ENCODE measurements at regions not wholly inside any gene's neighbourhood (a gene's known extent, or its start where the extent isn't known, plus 50 kb on each side); places are given as distances from the start of the nearest gene placed in this dataset.

DNA sequence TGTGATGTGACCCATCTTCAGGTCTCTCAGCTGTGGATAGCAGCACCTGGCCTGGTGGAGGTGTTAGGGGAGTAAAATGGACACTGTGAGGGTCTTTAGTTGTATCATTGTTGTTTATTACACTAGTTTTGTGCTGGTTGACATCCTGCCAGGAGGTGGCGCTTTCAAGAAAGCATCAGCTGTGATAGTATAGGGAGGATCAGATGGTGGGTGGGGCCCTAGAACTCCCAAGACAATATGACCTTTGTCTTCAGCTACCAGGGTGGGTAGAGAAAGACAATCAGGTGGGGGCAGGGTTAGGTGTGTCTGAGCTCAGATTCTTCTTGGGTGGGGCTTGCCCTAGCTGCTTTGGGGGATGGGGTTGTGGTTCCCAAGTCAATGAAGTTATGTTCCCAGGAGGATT lies 162.8 kb downstream of the PPP1R2C start:
- Histone ChIP-seq H3K9me3 (ENCODE audit: low read length) (peaks cover 22% of the 10 kb centered on the region), H3K9me2 (replicated peaks; ENCODE audit: insufficient read depth, low read length) (no peaks in the 10 kb centered on the region), H3K36me3 (ENCODE audit: insufficient read depth, low read length) (no peaks in the 10 kb centered on the region), H2AFZ (ENCODE audit: low read length) (no peak overlapping the region), H3K27ac (ENCODE audit: low read length) (no peak overlapping the region), H3K4me1 (ENCODE audit: low read length) (no peaks in the 10 kb centered on the region), H3K79me2 (ENCODE audit: low read length) (no peaks in the 10 kb centered on the region), H3K27me3 (ENCODE audit: low read length) (no peaks in the 10 kb centered on the region), H4K20me1 (ENCODE audit: insufficient read depth, low read depth, low read length) (no peaks in the 10 kb centered on the region), H3K4me2 (ENCODE audit: low read depth, low read length, poor library complexity, severe bottlenecking) (no peak overlapping the region), H3K4me3 (ENCODE audit: low read length) (no peak overlapping the region), H3K9ac (ENCODE audit: low read length) (no peak overlapping the region)
- DNase-seq, result peak; percentile 42

DNA sequence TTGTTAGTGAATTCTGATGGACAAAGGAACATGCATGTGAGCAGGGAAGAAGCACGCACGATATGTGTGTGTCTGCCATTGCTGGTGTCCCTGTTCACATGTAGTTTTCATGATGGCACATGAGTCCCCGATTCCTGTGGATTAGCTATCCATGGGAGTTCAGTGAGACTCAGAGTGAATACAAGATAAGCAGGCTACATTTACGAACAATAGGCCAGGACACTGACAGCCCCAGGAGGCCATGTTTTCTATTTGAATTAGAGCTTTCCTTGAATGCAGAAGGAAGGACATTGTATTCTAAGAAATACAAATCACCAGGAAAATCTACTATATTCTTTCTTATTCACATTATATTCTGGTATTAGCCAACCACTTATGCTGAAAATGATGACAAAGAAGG lies 171.4 kb downstream of the PPP1R2C start:
- H3K36me3 ChIP-seq (ENCODE audit: insufficient read depth, low read length), result no peaks in the 10 kb centered on the region

DNA sequence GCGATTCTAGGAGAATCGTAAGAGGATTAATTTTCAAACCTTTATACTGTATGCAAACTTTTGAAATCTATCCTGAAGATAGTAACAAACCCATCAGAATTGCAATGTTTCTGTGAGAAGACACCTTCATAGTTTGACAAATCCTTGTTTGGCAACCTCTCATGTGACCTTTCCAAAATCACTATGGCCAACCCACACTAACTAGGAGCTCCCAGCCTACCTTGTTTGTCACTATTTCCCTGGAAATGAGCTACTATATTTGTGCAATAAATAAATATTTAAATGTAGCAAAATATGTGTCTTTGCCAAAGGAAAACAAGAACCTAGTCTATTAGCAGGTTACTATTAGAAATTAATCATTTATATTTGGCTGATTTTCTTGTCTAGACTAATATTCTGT lies 173.7 kb downstream of the PPP1R2C start:
- Histone ChIP-seq H3K9ac (ENCODE audit: low read length) (no peak overlapping the region), H3K79me2 (ENCODE audit: low read length) (no peaks in the 10 kb centered on the region), H3K4me3 (ENCODE audit: low read length) (no peak overlapping the region), H3K36me3 (ENCODE audit: insufficient read depth, low read length) (no peaks in the 10 kb centered on the region), H3K4me1 (ENCODE audit: low read length) (no peaks in the 10 kb centered on the region), H3K9me2 (replicated peaks; ENCODE audit: insufficient read depth, low read length) (no peaks in the 10 kb centered on the region), H4K20me1 (ENCODE audit: insufficient read depth, low read depth, low read length) (no peaks in the 10 kb centered on the region), H3K4me2 (ENCODE audit: low read depth, low read length, poor library complexity, severe bottlenecking) (no peak overlapping the region), H3K27ac (ENCODE audit: low read length) (no peak overlapping the region), H3K27me3 (ENCODE audit: low read length) (no peaks in the 10 kb centered on the region), H2AFZ (ENCODE audit: low read length) (no peak overlapping the region), H3K9me3 (ENCODE audit: low read length) (peaks cover 14% of the 10 kb centered on the region)
- no peak for DNase-seq

More for the DNA sequence above, 171.4 kb downstream of the PPP1R2C start:
- H2AFZ ChIP-seq (ENCODE audit: low read length), result no peak overlapping the region
- no peak overlapping the region for H3K27ac ChIP-seq (ENCODE audit: low read length)
- H3K9me2 ChIP-seq (replicated peaks; ENCODE audit: insufficient read depth, low read length), result no peaks in the 10 kb centered on the region
- no peak overlapping the region for H3K9ac ChIP-seq (ENCODE audit: low read length)
- no peaks in the 10 kb centered on the region for H4K20me1 ChIP-seq (ENCODE audit: insufficient read depth, low read depth, low read length)
- DNase-seq, result no peak
- no peak overlapping the region for H3K4me2 ChIP-seq (ENCODE audit: low read depth, low read length, poor library complexity, severe bottlenecking)
- no peaks in the 10 kb centered on the region for H3K27me3 ChIP-seq (ENCODE audit: low read length)
- H3K9me3 ChIP-seq (ENCODE audit: low read length), result peaks cover 12% of the 10 kb centered on the region
- H3K4me3 ChIP-seq (ENCODE audit: low read length), result no peak overlapping the region
- no peaks in the 10 kb centered on the region for H3K79me2 ChIP-seq (ENCODE audit: low read length)
- no peaks in the 10 kb centered on the region for H3K4me1 ChIP-seq (ENCODE audit: low read length)

DNA sequence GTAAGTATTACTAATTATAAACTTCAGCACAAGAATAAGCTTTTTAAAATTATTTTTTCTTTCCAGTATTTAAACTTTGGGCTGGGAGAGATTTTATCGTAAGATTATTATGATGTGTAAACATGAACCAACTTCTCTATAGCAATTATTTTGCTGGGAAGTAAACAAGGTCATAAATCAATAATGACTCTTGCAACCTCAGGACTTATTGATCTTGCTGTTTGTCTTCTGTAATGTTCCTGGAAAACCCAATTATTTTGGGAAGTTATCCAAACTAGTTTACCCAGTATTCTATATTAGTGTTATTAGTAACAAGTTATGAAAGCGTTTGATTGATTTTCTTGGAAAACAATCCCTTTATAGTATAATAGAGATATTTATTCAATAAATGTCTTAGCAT lies 174.9 kb downstream of the PPP1R2C start:
- DNase-seq, result no peak
- H3K36me3 ChIP-seq (ENCODE audit: insufficient read depth, low read length), result no peaks in the 10 kb centered on the region
- peaks cover 18% of the 10 kb centered on the region for H3K9me3 ChIP-seq (ENCODE audit: low read length)
- H3K79me2 ChIP-seq (ENCODE audit: low read length), result no peaks in the 10 kb centered on the region
- H4K20me1 ChIP-seq (ENCODE audit: insufficient read depth, low read depth, low read length), result no peaks in the 10 kb centered on the region
- no peak overlapping the region for H3K4me2 ChIP-seq (ENCODE audit: low read depth, low read length, poor library complexity, severe bottlenecking)
- H3K9me2 ChIP-seq (replicated peaks; ENCODE audit: insufficient read depth, low read length), result no peaks in the 10 kb centered on the region
- no peak overlapping the region for H2AFZ ChIP-seq (ENCODE audit: low read length)
- no peak overlapping the region for H3K9ac ChIP-seq (ENCODE audit: low read length)
- H3K4me1 ChIP-seq (ENCODE audit: low read length), result no peaks in the 10 kb centered on the region
- H3K27ac ChIP-seq (ENCODE audit: low read length), result no peak overlapping the region
- H3K4me3 ChIP-seq (ENCODE audit: low read length), result no peak overlapping the region
- no peaks in the 10 kb centered on the region for H3K27me3 ChIP-seq (ENCODE audit: low read length)

DNA sequence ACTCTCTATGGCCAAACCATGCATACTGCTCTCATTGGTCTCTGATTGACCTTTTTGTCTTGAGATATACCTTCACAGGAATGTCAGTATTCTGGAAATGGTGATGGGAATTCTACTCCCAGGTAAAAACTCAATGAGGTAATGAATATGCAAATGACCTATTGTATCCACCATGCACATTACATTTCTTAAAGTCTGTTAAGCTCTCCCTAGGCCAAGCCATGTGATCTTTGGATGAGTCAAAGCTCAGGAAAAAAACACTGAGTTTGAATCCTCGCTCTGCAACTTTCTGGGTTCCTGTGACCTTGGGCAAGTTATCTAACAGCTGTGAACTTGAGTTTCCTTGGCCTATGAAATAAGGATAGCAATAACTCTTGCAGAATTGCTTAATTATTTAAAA lies 175.4 kb downstream of the PPP1R2C start:
- Histone ChIP-seq H4K20me1 (ENCODE audit: insufficient read depth, low read depth, low read length) (no peaks in the 10 kb centered on the region), H3K79me2 (ENCODE audit: low read length) (no peaks in the 10 kb centered on the region), H3K36me3 (ENCODE audit: insufficient read depth, low read length) (no peaks in the 10 kb centered on the region), H2AFZ (ENCODE audit: low read length) (no peak overlapping the region), H3K27me3 (ENCODE audit: low read length) (no peaks in the 10 kb centered on the region), H3K27ac (ENCODE audit: low read length) (no peak overlapping the region), H3K4me2 (ENCODE audit: low read depth, low read length, poor library complexity, severe bottlenecking) (no peak overlapping the region), H3K4me3 (ENCODE audit: low read length) (no peak overlapping the region), H3K9me3 (ENCODE audit: low read length) (peaks cover 18% of the 10 kb centered on the region), H3K9me2 (replicated peaks; ENCODE audit: insufficient read depth, low read length) (no peaks in the 10 kb centered on the region), H3K4me1 (ENCODE audit: low read length) (no peaks in the 10 kb centered on the region), H3K9ac (ENCODE audit: low read length) (no peak overlapping the region)
- DNase-seq, result no peak

DNA sequence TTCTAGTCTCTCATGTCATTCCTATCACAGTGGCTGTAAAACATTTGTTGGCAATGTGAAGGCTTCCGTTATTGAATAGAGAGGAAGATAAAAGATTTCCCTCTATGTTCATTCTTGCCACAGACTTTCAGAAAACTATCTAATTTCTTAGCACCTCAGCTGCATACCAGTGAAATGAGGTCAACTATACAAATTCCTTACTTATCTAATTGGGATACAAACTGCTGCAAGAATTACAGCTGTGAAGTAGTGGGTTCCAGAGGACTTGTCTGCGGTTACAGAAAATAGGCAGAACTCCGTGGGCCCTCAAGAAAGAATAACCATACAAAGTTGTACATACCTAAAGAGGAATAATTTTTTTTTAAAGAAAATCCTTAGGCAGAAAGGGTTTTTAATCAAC lies 175.8 kb downstream of the PPP1R2C start:
- peaks cover 15% of the 10 kb centered on the region for H3K9me3 ChIP-seq (ENCODE audit: low read length)
- no peak overlapping the region for H3K4me2 ChIP-seq (ENCODE audit: low read depth, low read length, poor library complexity, severe bottlenecking)
- H3K27me3 ChIP-seq (ENCODE audit: low read length), result no peaks in the 10 kb centered on the region
- H4K20me1 ChIP-seq (ENCODE audit: insufficient read depth, low read depth, low read length), result no peaks in the 10 kb centered on the region
- no peak for DNase-seq
- H3K4me1 ChIP-seq (ENCODE audit: low read length), result no peaks in the 10 kb centered on the region
- H3K9ac ChIP-seq (ENCODE audit: low read length), result no peak overlapping the region
- no peaks in the 10 kb centered on the region for H3K9me2 ChIP-seq (replicated peaks; ENCODE audit: insufficient read depth, low read length)
- H3K36me3 ChIP-seq (ENCODE audit: insufficient read depth, low read length), result no peaks in the 10 kb centered on the region
- no peak overlapping the region for H2AFZ ChIP-seq (ENCODE audit: low read length)
- H3K4me3 ChIP-seq (ENCODE audit: low read length), result no peak overlapping the region
- H3K79me2 ChIP-seq (ENCODE audit: low read length), result no peaks in the 10 kb centered on the region
- H3K27ac ChIP-seq (ENCODE audit: low read length), result no peak overlapping the region

DNA sequence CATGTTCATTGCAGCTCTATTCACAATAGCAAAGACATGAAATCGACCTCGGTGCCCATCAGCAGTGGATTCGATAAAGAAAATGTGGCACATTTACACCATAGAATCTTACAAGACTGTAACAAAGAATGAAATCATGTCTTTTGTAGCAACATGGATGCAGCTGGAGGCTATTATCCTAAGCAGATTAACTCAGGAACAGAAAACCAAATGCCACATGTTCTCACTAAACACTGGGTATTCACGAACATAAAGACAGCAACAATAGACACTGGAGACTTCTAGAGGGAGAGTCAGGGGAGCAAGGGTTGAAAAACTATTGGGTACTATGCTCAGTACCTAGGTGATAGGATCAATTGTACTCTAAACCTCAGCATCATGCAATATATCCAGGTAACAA lies 180.5 kb downstream of the PPP1R2C start:
- Histone ChIP-seq H3K9me3 (ENCODE audit: low read length) (peaks cover 5% of the 10 kb centered on the region; the same call in 1 of the 2 replicates), H3K9ac (ENCODE audit: low read length) (no peak overlapping the region), H3K27ac (ENCODE audit: low read length) (no peak overlapping the region), H3K79me2 (ENCODE audit: low read length) (no peaks in the 10 kb centered on the region), H3K9me2 (replicated peaks; ENCODE audit: insufficient read depth, low read length) (no peaks in the 10 kb centered on the region), H2AFZ (ENCODE audit: low read length) (no peak overlapping the region), H3K4me3 (ENCODE audit: low read length) (no peak overlapping the region), H3K27me3 (ENCODE audit: low read length) (no peaks in the 10 kb centered on the region), H3K4me1 (ENCODE audit: low read length) (no peaks in the 10 kb centered on the region), H4K20me1 (ENCODE audit: insufficient read depth, low read depth, low read length) (no peaks in the 10 kb centered on the region), H3K4me2 (ENCODE audit: low read depth, low read length, poor library complexity, severe bottlenecking) (no peak overlapping the region), H3K36me3 (ENCODE audit: insufficient read depth, low read length) (no peaks in the 10 kb centered on the region)
- no peak for DNase-seq

DNA sequence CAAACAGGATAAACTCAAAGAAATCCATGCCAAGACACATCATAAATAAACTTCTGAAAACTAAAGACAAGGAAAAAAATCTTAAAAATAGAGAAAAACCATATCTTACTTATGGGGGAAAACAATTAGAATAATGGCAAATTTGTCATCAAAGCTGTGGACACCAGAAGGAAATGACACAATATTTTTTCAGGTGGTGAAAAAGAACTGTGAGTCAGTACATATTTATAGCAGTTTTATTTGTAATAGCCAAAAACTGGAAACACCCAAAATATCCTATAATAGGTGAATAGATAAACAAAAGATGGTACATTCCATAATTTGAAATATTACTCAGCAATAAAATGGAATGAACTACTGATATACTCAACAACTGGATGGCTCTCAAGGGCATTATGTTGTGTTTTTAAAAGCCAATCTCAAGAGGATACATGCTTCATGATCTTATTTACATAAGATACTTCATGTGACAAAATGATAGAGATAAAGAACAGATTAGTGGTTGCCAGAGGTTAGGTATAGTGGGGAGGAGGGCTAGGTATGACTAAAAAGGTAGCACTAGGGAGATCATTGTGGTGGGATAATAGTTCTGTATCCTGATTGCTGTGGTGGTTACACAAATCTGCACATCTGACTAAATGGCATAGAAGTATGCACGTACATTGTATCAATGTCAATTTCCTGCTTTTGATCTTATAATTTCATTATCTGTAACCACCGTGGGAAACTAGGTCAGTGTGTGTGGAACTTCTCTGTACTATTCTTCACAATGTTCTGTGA lies 191.9 kb downstream of the PPP1R2C start:
- Histone ChIP-seq H3K27ac (ENCODE audit: low read length) (no peak overlapping the region), H4K20me1 (ENCODE audit: insufficient read depth, low read depth, low read length) (no peaks in the 10 kb centered on the region), H3K4me2 (ENCODE audit: low read depth, low read length, poor library complexity, severe bottlenecking) (no peak overlapping the region), H3K4me3 (ENCODE audit: low read length) (no peak overlapping the region), H3K36me3 (ENCODE audit: insufficient read depth, low read length) (no peaks in the 10 kb centered on the region), H3K9ac (ENCODE audit: low read length) (no peak overlapping the region), H3K4me1 (ENCODE audit: low read length) (no peaks in the 10 kb centered on the region), H3K27me3 (ENCODE audit: low read length) (no peaks in the 10 kb centered on the region), H3K9me2 (replicated peaks; ENCODE audit: insufficient read depth, low read length) (no peaks in the 10 kb centered on the region), H3K9me3 (ENCODE audit: low read length) (peaks cover 21% of the 10 kb centered on the region; the same call in 1 of the 2 replicates), H2AFZ (ENCODE audit: low read length) (no peak overlapping the region), H3K79me2 (ENCODE audit: low read length) (no peaks in the 10 kb centered on the region)
- no peak for DNase-seq
